PFSK-1 (cell line): ENCODE measurements at regions not wholly inside any gene's neighbourhood (a gene's known extent, or its start where the extent isn't known, plus 50 kb on each side); places are given as distances from the start of the nearest gene placed in this dataset.

Source experiments
- FOXP2 ChIP-seq: optimal IDR thresholded peaks from 2 replicates; pipeline ENCODE3; 2011; ENCODE audit warnings: borderline replicate concordance, control low read depth, inconsistent platforms; ENCODE audit not compliant: insufficient read depth; ENCODE audit errors: extremely low read length, extremely low read depth
- POLR2AphosphoS5 ChIP-seq: IDR thresholded peaks from 2 replicates; pipeline ENCODE4 v1.6.1; 2012; ENCODE audit warnings: low read depth, mild to moderate bottlenecking, control low read depth, low read length, moderate library complexity
- REST ChIP-seq, 2 experiments: IDR thresholded peaks; 2 replicates each; pipeline versions ENCODE4 v1.6.1 to v1.8.0; 2011 to 2012; ENCODE audit warnings: low read depth in 2 of 2, low read length in 2 of 2, control low read depth in 1 of 2, inconsistent platforms in 1 of 2, mild to moderate bottlenecking in 1 of 2, moderate library complexity in 1 of 2; ENCODE audit not compliant: insufficient read depth in 1 of 2
- SIN3A ChIP-seq: IDR thresholded peaks from 2 replicates; pipeline ENCODE4 v1.6.1; 2012; ENCODE audit warnings: mild to moderate bottlenecking, low read length, moderate library complexity, borderline replicate concordance; ENCODE audit not compliant: insufficient read depth
- TAF1 ChIP-seq: IDR thresholded peaks from 2 replicates; pipeline ENCODE4 v1.6.1; 2012; ENCODE audit warnings: low read length, control low read depth, borderline replicate concordance; ENCODE audit not compliant: insufficient read depth

GRCh38 chr14:97097296-97097695, 300.1 kb downstream of the VRK1 start:
- TF ChIP-seq FOXP2 (no peak), TAF1 (no peak), POLR2AphosphoS5 (no peak), REST (IDR thresholded peaks at IDR 0.05; ENCODE audit: insufficient read depth in 1 of 2, low read depth in 2 of 2, low read length in 2 of 2) (no peak)

DNA sequence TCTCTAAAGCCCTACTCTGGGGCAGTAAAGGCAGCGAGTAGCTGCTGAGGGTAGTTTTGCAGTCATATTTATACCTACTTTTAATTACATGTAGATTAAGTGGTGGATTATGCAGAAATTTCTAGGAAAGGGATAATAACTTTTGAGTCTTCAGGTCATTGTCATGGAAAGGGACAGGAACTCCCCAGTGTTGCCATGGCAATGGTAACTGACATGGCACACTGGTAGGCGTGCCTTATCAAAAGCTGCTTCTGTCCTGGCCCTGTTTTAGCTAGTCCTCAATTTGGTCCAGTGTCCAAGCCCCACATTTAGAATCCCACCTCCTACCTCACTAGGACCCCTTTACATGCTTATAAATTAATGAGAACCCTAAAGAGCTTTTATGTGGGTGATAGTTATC, 303.1 kb downstream of the VRK1 start:
- TF ChIP-seq REST (IDR thresholded peaks at IDR 0.05; ENCODE audit: insufficient read depth in 1 of 2, low read depth in 2 of 2, low read length in 2 of 2) (no peak), FOXP2 (no peak), POLR2AphosphoS5 (no peak), TAF1 (no peak), SIN3A (no peak)

DNA sequence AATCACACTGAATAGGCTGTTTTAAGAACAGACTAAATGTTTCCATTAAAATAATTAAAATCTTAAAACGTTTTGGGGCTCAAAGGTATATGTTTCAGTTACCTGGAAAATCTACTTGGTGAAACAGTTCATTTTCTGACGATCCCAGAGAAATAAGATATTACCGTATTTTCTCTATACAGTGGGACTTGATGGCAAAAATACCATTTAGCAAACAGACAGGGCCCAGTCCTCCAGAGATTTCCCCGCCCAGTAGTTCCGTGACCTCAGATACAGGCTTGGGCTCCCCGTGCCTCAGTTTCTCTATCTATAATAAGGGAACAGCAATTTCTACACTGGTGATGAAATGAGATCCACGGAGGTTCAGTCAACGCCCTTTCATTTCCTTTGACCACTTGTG, 304.4 kb downstream of the VRK1 start:
- TF ChIP-seq TAF1, result no peak
- TF ChIP-seq SIN3A, result no peak
- TF ChIP-seq REST (IDR thresholded peaks at IDR 0.05; ENCODE audit: insufficient read depth in 1 of 2, low read depth in 2 of 2, low read length in 2 of 2), result no peak
- no peak for TF ChIP-seq FOXP2
- no peak for TF ChIP-seq POLR2AphosphoS5

- TF ChIP-seq SIN3A, result no peak
- TF ChIP-seq POLR2AphosphoS5, result no peak
- TF ChIP-seq TAF1, result no peak
- no peak for TF ChIP-seq REST (IDR thresholded peaks at IDR 0.05; ENCODE audit: insufficient read depth in 1 of 2, low read depth in 2 of 2, low read length in 2 of 2)
- no peak for TF ChIP-seq FOXP2
Observed at GRCh38 chr14:97104029-97104428, 306.8 kb downstream of the VRK1 start.

- TF ChIP-seq REST (IDR thresholded peaks at IDR 0.05; ENCODE audit: insufficient read depth in 1 of 2, low read depth in 2 of 2, low read length in 2 of 2) (no peak), TAF1 (no peak)
Observed at GRCh38 chr14:97106166-97106565, 309.0 kb downstream of the VRK1 start.
